NCI-H226 (cell line): ENCODE measurements at regions not wholly inside any gene's neighbourhood (a gene's known extent, or its start where the extent isn't known, plus 50 kb on each side); places are given as distances from the start of the nearest gene placed in this dataset.

Source experiments
- DNase-seq: peaks from one replicate; pipeline ENCODE4 v3.0.0-alpha.2; 2015

GRCh38 chr2:120884472-120885290, 149.0 kb downstream of the GLI2 start:
- DNase-seq = no peak

- no peak for DNase-seq
Measured at GRCh38 chr2:120885321-120885720, 149.7 kb downstream of the GLI2 start.

GRCh38 chr2:120885749-120886148, 150.1 kb downstream of the GLI2 start:
- no peak for DNase-seq

GRCh38 chr2:120886534-120887319, 151.1 kb downstream of the GLI2 start:
- peak; percentile 27 for DNase-seq

GRCh38 chr2:120887320-120887697, 151.6 kb downstream of the GLI2 start:
- no peak for DNase-seq

- no peak for DNase-seq
Measured at GRCh38 chr2:120887741-120888231, 152.1 kb downstream of the GLI2 start.

GRCh38 chr2:120888851-120889250, 153.2 kb downstream of the GLI2 start:
- no peak for DNase-seq

GRCh38 chr2:120889936-120890335, 154.3 kb downstream of the GLI2 start:
- DNase-seq = no peak

- DNase-seq = no peak
Measured at GRCh38 chr2:120890566-120891360, 155.1 kb downstream of the GLI2 start.

- no peak for DNase-seq
Measured at GRCh38 chr2:120892271-120892966, 156.8 kb downstream of the GLI2 start.

GRCh38 chr2:120892967-120893667, 157.4 kb downstream of the GLI2 start:
- DNase-seq = no peak

GRCh38 chr2:120893811-120894584, 158.3 kb downstream of the GLI2 start:
- no peak for DNase-seq

GRCh38 chr2:120894966-120895365, 159.3 kb downstream of the GLI2 start:
- DNase-seq = no peak

GRCh38 chr2:120896126-120896525, 160.5 kb downstream of the GLI2 start:
- DNase-seq = no peak

- no peak for DNase-seq
Measured at GRCh38 chr2:120896901-120897300, 161.2 kb downstream of the GLI2 start.

GRCh38 chr2:120897399-120897798, 161.7 kb downstream of the GLI2 start:
- no peak for DNase-seq

- no peak for DNase-seq
Measured at GRCh38 chr2:120898496-120898895, 162.8 kb downstream of the GLI2 start.

GRCh38 chr2:120898961-120899750, 163.5 kb downstream of the GLI2 start:
- no peak for DNase-seq

GRCh38 chr2:120899771-120900170, 164.1 kb downstream of the GLI2 start:
- DNase-seq = no peak

- DNase-seq = no peak
Measured at GRCh38 chr2:120901201-120901600, 165.5 kb downstream of the GLI2 start.
